CD4-positive, alpha-beta T cell (primary cell): ENCODE measurements at regions not wholly inside any gene's neighbourhood (a gene's known extent, or its start where the extent isn't known, plus 50 kb on each side); places are given as distances from the start of the nearest gene placed in this dataset.

Experiments used
- ATAC-seq: fragments of 200-7000 bp; cut with Tn5 transposase; one replicate; pipeline ENCODE4 v1.10.0; 2022; ENCODE audit warnings: mild to moderate bottlenecking; ENCODE audit not compliant: poor library complexity
- CTCF ChIA-PET: fragments of 350-600 bp; sonication (Branson Sonifier 250); formaldehyde crosslinking; loops from one replicate; lab custom pipeline; 2021; ENCODE audit warnings: antibody characterized with exemption, inconsistent platforms; lab: Charles Lee
- POLR2A ChIA-PET: fragments of 350-600 bp; sonication (Branson Sonifier 250); formaldehyde crosslinking; loops from one replicate; lab custom pipeline; 2021; ENCODE audit warnings: antibody characterized with exemption, inconsistent platforms; lab: Charles Lee
- DNase-seq, 14 experiments: peaks; one replicate each; pipeline ENCODE4 v3.0.0-alpha.2; 2013 to 2020; ENCODE audit warnings: mixed read lengths in 2 of 14
- H3K27ac ChIP-seq, 2 donors: one replicate each; pipeline versions ENCODE4 v1.5.1 to v1.7.0; 2013; ENCODE audit warnings: low read length in 2 of 2, low read depth in 1 of 2, mild to moderate bottlenecking in 1 of 2
- H3K27me3 ChIP-seq, 2 experiments: 1 replicate in 1 of 2; 2 replicates in 1 of 2; pipeline versions ENCODE4 v1.6.1 to v1.7.0; 2013; ENCODE audit warnings: low read length in 2 of 2, control low read depth in 1 of 2, mild to moderate bottlenecking in 1 of 2, moderate library complexity in 1 of 2; ENCODE audit not compliant: insufficient read depth in 2 of 2, control insufficient read depth in 1 of 2
- H3K36me3 ChIP-seq: one replicate; pipeline ENCODE4 v1.6.1; 2013; ENCODE audit warnings: low read length, control low read depth; ENCODE audit not compliant: insufficient read depth
- H3K4me1 ChIP-seq: one replicate; pipeline ENCODE4 v1.6.1; 2013; ENCODE audit warnings: low read length, control low read depth; ENCODE audit not compliant: insufficient read depth
- H3K4me3 ChIP-seq: one replicate; pipeline ENCODE4 v1.5.1; 2013; ENCODE audit warnings: mild to moderate bottlenecking, low read length, moderate library complexity
- H3K9me3 ChIP-seq, 2 experiments: 1 replicate in 1 of 2; 2 replicates in 1 of 2; pipeline versions ENCODE4 v1.6.1 to v1.7.0; 2013; ENCODE audit warnings: low read length in 2 of 2, mild to moderate bottlenecking in 2 of 2, control low read depth in 1 of 2, moderate library complexity in 1 of 2; ENCODE audit not compliant: control insufficient read depth in 1 of 2, insufficient read depth in 1 of 2
- H3K27ac Mint-ChIP-seq: one replicate; pipeline ENCODE4 v1.8.0; 2020; ENCODE audit warnings: mixed read lengths
- H3K27me3 Mint-ChIP-seq: one replicate; pipeline ENCODE4 v1.8.0; 2021; ENCODE audit warnings: mixed read lengths
- H3K36me3 Mint-ChIP-seq: one replicate; pipeline ENCODE4 v1.8.0; 2021; ENCODE audit warnings: low read depth, mixed read lengths
- H3K4me1 Mint-ChIP-seq: one replicate; pipeline ENCODE4 v1.8.0; 2021; ENCODE audit warnings: low read depth, mixed read lengths
- H3K4me3 Mint-ChIP-seq: one replicate; pipeline ENCODE4 v1.8.0; 2020; ENCODE audit warnings: mild to moderate bottlenecking, mixed read lengths
- H3K9me3 Mint-ChIP-seq: one replicate; pipeline ENCODE4 v1.8.0; 2020; ENCODE audit warnings: mixed read lengths
- CTCF ChIP-seq: fragments of 200-600 bp; IDR thresholded peaks from one replicate; pipeline ENCODE4 v1.8.0; 2022; ENCODE audit warnings: antibody characterized with exemption, mild to moderate bottlenecking
- intact Hi-C, 2 experiments: fragments of 100-400 bp; cut with DNase I in 1 of 2; cut with micrococcal nuclease in 1 of 2; formaldehyde crosslinking; loops; one replicate each; pipeline versions ENCODE4 v1.15.1 to v1.9.0; 2023 to 2025; cut with DNase I, micrococcal nuclease

DNA sequence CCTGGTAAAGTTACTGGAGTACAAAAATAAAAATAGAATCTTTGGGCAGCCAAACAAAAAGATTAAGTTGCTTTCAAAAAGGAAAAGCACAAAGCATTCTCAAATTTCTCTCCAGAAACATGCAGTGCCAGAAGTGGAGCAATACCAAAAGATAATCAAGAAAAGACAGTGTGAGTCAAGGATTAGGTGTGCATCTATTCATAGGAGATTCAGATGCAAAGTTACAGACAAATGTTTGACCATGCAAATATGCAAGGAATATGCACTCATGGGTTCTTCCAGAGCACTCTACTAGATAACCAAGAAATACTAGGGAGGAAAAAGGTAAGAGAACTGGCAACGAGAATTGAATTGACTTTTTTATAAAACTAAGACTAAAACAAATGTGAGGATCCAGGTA is 51.8 kb upstream of the CDH20 start:
- no peaks in the 10 kb centered on the region for H3K27me3 Mint-ChIP-seq
- ATAC-seq (no peak), DNase-seq (no peak)
- H3K4me3 ChIP-seq, result no peak overlapping the region
- no peaks in the 10 kb centered on the region for H3K4me1 Mint-ChIP-seq
- ChIA-PET CTCF (no interaction called here), POLR2A (no interaction called here)
- no peaks in the 10 kb centered on the region for H3K27me3 ChIP-seq
- H3K36me3 ChIP-seq, result no peaks in the 10 kb centered on the region
- no peak overlapping the region for H3K4me3 Mint-ChIP-seq
- H3K9me3 Mint-ChIP-seq, result peaks cover 10% of the 10 kb centered on the region
- no peak overlapping the region for H3K27ac ChIP-seq
- no peaks in the 10 kb centered on the region for H3K4me1 ChIP-seq
- TF ChIP-seq CTCF, result no peak
- intact Hi-C loops, result no loop called here
- H3K9me3 ChIP-seq, result no peaks in the 10 kb centered on the region
- no peak overlapping the region for H3K27ac Mint-ChIP-seq
- no peaks in the 10 kb centered on the region for H3K36me3 Mint-ChIP-seq

DNA sequence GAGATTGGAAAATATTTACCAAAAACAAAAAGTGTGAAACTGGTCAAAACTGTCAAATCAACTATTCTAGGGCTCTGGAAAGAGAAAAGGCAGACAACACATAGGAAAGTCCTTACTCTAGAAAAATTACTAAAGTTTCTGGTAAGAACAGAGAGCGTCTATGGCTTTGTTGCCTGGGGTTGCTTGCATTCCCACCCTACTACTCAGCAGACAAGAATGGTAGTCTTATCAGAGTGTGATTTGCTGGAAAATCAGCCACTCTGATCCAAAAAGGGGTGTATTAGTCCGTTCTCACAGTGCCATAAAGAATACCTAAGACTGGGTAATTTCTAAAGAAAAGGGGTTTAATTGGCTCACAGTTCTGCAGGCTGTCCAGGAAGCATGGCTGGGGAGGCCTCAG is 50.3 kb upstream of the CDH20 start:
- Mint-ChIP-seq H3K36me3 (no peaks in the 10 kb centered on the region), H3K27me3 (no peaks in the 10 kb centered on the region), H3K4me3 (no peak overlapping the region), H3K27ac (no peak overlapping the region), H3K9me3 (peaks cover 6% of the 10 kb centered on the region), H3K4me1 (no peaks in the 10 kb centered on the region)
- intact Hi-C loops, result no loop called here
- H3K4me1 ChIP-seq, result no peaks in the 10 kb centered on the region
- ATAC-seq, result no peak
- H3K27ac ChIP-seq, result no peak overlapping the region
- CTCF ChIA-PET, result no interaction called here
- no peak for DNase-seq
- no peaks in the 10 kb centered on the region for H3K9me3 ChIP-seq
- no peak for TF ChIP-seq CTCF
- H3K36me3 ChIP-seq, result no peaks in the 10 kb centered on the region
- H3K4me3 ChIP-seq, result no peak overlapping the region
- POLR2A ChIA-PET, result no interaction called here
- H3K27me3 ChIP-seq, result no peaks in the 10 kb centered on the region
